ENCODE measurements at regions not wholly inside any gene's neighbourhood (a gene's known extent, or its start where the extent isn't known, plus 50 kb on each side); places are given as distances from the start of the nearest gene placed in this dataset.

GRCh38 chr10:126783806-126784557 is 113.5 kb upstream of the C10orf90 start:
- DNase-seq (ENCODE audit: low spot score), result no peak

GRCh38 chr10:126787201-126787600 is 116.7 kb upstream of the C10orf90 start:
- DNase-seq (ENCODE audit: low spot score), result no peak

- no peak for DNase-seq (ENCODE audit: low spot score)
Observed at GRCh38 chr10:126795318-126795717, 109.9 kb upstream of the DOCK1 start.

- no peak for DNase-seq (ENCODE audit: low spot score)
Observed at GRCh38 chr10:126798649-126799048, 106.6 kb upstream of the DOCK1 start.

- no peak for DNase-seq (ENCODE audit: low spot score)
Observed at GRCh38 chr10:126803394-126803793, 101.8 kb upstream of the DOCK1 start.

GRCh38 chr10:126804396-126804795 is 100.8 kb upstream of the DOCK1 start:
- no peak for DNase-seq (ENCODE audit: low spot score)

- no peak for DNase-seq (ENCODE audit: low spot score)
Observed at GRCh38 chr10:126806498-126806897, 98.7 kb upstream of the DOCK1 start.

- no peak for DNase-seq (ENCODE audit: low spot score)
Observed at GRCh38 chr10:126806991-126807702, 98.1 kb upstream of the DOCK1 start.

- DNase-seq (ENCODE audit: low spot score), result no peak
Observed at GRCh38 chr10:126808103-126808502, 97.1 kb upstream of the DOCK1 start.

GRCh38 chr10:126813432-126813831 is 91.8 kb upstream of the DOCK1 start:
- DNase-seq (ENCODE audit: low spot score), result no peak

GRCh38 chr10:126833542-126833941 is 71.7 kb upstream of the DOCK1 start:
- DNase-seq (ENCODE audit: low spot score), result no peak

- no peak for DNase-seq (ENCODE audit: low spot score)
Observed at GRCh38 chr10:126836009-126836408, 69.2 kb upstream of the DOCK1 start.

- no peak for DNase-seq (ENCODE audit: low spot score)
Observed at GRCh38 chr10:126838316-126838715, 66.9 kb upstream of the DOCK1 start.

GRCh38 chr10:126839094-126839761 is 66.0 kb upstream of the DOCK1 start:
- no peak for DNase-seq (ENCODE audit: low spot score)

- no peak for DNase-seq (ENCODE audit: low spot score)
Observed at GRCh38 chr10:126840576-126841135, 64.6 kb upstream of the DOCK1 start.

- DNase-seq (ENCODE audit: low spot score), result no peak
Observed at GRCh38 chr10:126841341-126841895, 63.8 kb upstream of the DOCK1 start.

GRCh38 chr10:126842356-126842755 is 62.9 kb upstream of the DOCK1 start:
- DNase-seq (ENCODE audit: low spot score), result no peak

- DNase-seq (ENCODE audit: low spot score), result peak; percentile 59
Observed at GRCh38 chr10:126842836-126843235, 62.4 kb upstream of the DOCK1 start.

GRCh38 chr10:126843299-126843934 is 61.8 kb upstream of the DOCK1 start:
- DNase-seq (ENCODE audit: low spot score), result no peak

GRCh38 chr10:126844406-126844805 is 60.8 kb upstream of the DOCK1 start:
- DNase-seq (ENCODE audit: low spot score), result no peak

- DNase-seq (ENCODE audit: low spot score), result no peak
Observed at GRCh38 chr10:126846469-126846868, 58.8 kb upstream of the DOCK1 start.

GRCh38 chr10:126846959-126847358 is 58.3 kb upstream of the DOCK1 start:
- DNase-seq (ENCODE audit: low spot score), result no peak
